Prostate gland (tissue), 2 donors: ENCODE measurements at regions not wholly inside any gene's neighbourhood (a gene's known extent, or its start where the extent isn't known, plus 50 kb on each side); places are given as distances from the start of the nearest gene placed in this dataset.

Experiments
- POLR2A ChIP-seq: fragments of 450-650 bp; IDR thresholded peaks from one replicate; pipeline ENCODE4 v1.6.1; 2016; ENCODE audit warnings: antibody characterized with exemption, mild to moderate bottlenecking
- TF ChIP-seq, protein P1 (sequence below), 4 experiments: fragments of 200-600 bp in 2 of 4; fragments of 450-650 bp in 2 of 4; sonication (generic) in 2 of 4; IDR thresholded peaks; 1 replicate in 3 of 4; 2 replicates in 1 of 4; pipeline ENCODE4 v1.5.1; 2016 to 2019; ENCODE audit warnings: antibody characterized with exemption in 4 of 4, mild to moderate bottlenecking in 2 of 4, moderate library complexity in 2 of 4

DNA sequence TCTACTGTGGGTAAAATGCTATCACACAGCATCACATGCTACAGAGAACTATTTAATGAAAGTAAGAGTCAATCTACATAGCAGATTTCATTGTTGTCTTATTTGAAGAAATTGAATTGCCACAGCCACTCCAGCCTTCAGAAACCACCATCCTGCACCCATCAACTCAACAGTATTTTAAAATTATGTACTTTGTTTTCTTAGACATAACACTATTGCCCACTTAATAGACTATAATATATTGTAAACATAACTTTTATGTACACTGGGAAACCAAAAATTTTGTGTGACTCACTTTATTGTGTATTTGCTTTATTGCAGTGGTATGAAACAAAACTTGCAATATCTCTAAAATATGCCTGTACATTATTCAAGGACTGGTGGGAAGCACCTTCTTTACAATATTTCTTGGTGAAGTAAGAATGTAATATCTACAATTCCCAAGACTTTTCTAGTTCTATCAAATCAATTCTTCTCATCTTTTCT, 133.0 kb downstream of the DUSP10 start:
- TF ChIP-seq POLR2A, result no peak
- TF ChIP-seq, protein P1, sequence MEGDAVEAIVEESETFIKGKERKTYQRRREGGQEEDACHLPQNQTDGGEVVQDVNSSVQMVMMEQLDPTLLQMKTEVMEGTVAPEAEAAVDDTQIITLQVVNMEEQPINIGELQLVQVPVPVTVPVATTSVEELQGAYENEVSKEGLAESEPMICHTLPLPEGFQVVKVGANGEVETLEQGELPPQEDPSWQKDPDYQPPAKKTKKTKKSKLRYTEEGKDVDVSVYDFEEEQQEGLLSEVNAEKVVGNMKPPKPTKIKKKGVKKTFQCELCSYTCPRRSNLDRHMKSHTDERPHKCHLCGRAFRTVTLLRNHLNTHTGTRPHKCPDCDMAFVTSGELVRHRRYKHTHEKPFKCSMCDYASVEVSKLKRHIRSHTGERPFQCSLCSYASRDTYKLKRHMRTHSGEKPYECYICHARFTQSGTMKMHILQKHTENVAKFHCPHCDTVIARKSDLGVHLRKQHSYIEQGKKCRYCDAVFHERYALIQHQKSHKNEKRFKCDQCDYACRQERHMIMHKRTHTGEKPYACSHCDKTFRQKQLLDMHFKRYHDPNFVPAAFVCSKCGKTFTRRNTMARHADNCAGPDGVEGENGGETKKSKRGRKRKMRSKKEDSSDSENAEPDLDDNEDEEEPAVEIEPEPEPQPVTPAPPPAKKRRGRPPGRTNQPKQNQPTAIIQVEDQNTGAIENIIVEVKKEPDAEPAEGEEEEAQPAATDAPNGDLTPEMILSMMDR (IDR thresholded peaks at IDR 0.05), result no peak
